Cardiac fibroblast (primary cell): ENCODE measurements at regions not wholly inside any gene's neighbourhood (a gene's known extent, or its start where the extent isn't known, plus 50 kb on each side); places are given as distances from the start of the nearest gene placed in this dataset.

Experiments used
- DNase-seq, 2 donors: peaks; one replicate each; pipeline versions ENCODE4 v3.0.0 to v3.0.0-alpha.2; 2010; ENCODE audit warnings: low read depth in 2 of 2
- H3K4me3 ChIP-seq, 2 donors: replicated peaks in 1 of 2; 1 replicate in 1 of 2; 2 replicates in 1 of 2; pipeline ENCODE4 v1.5.1; 2011; ENCODE audit warnings: low read depth in 2 of 2, low read length in 2 of 2, mild to moderate bottlenecking in 2 of 2, moderate library complexity in 1 of 2
- CTCF ChIP-seq: IDR thresholded peaks from one replicate; pipeline ENCODE4 v1.5.1; 2011; ENCODE audit warnings: low read depth, mild to moderate bottlenecking, low read length, inconsistent platforms

- H3K4me3 ChIP-seq: no peak overlapping the region
- DNase-seq: no peak
- no peak for TF ChIP-seq CTCF
Observed at GRCh38 chr6:105836889-105837288, 249.2 kb upstream of the PRDM1 start.

- no peak for DNase-seq
- H3K4me3 ChIP-seq: no peak overlapping the region
- TF ChIP-seq CTCF: no peak
Observed at GRCh38 chr6:105836379-105836778, 249.8 kb upstream of the PRDM1 start.

- no peak overlapping the region for H3K4me3 ChIP-seq
- peak; percentile 15 to 20 for DNase-seq
- TF ChIP-seq CTCF: no peak
Observed at GRCh38 chr6:105835373-105835772, 250.8 kb upstream of the PRDM1 start.

GRCh38 chr6:105833959-105834947 lies 251.9 kb upstream of the PRDM1 start:
- DNase-seq: no peak
- TF ChIP-seq CTCF: no peak
- no peak overlapping the region for H3K4me3 ChIP-seq

- H3K4me3 ChIP-seq: no peak overlapping the region
- peak in 1 of 2 donors; percentile 28 for DNase-seq
- no peak for TF ChIP-seq CTCF
Observed at GRCh38 chr6:105832313-105832761, 253.8 kb upstream of the PRDM1 start.

GRCh38 chr6:105831311-105832097 lies 254.6 kb upstream of the PRDM1 start:
- no peak for TF ChIP-seq CTCF
- H3K4me3 ChIP-seq: no peak overlapping the region
- peak in 1 of 2 donors; percentile 38 for DNase-seq
